K562 (cell line): ENCODE measurements at regions not wholly inside any gene's neighbourhood (a gene's known extent, or its start where the extent isn't known, plus 50 kb on each side); places are given as distances from the start of the nearest gene placed in this dataset.

Experiments used
- ATAC-seq: fragments of 200-7000 bp; cut with Tn5 transposase; 3 replicates; pipeline ENCODE4 v1.9.1; 2020; ENCODE audit warnings: moderate library complexity
- BruUV-seq: library from RNA; stranded (reverse); fragments of 400-500 nt; replicated peaks from 2 replicates; lab custom pipeline; 2021; lab: Mats Ljungman, UMichigan
- CTCF ChIA-PET: fragments of 300-600 bp; formaldehyde crosslinking; extraction: SDS; loops from one replicate; lab custom pipeline; 2021; ENCODE audit warnings: low intra/inter-chr PET ratio; lab: Yijun Ruan, JAX
- POLR2A ChIA-PET: fragments of 300-600, 350-650 bp; sonication (Branson Sonifier 250); formaldehyde crosslinking; extraction: SDS; loops from one replicate; lab custom pipeline; 2021; ENCODE audit warnings: antibody characterized with exemption, inconsistent platforms; lab: Yijun Ruan, JAX
- DNase-seq, 4 experiments: peaks; one replicate each; pipeline versions ENCODE4 v3.0.0 to v3.0.0-alpha.2; 2011 to 2018; ENCODE audit warnings: low spot score in 3 of 4, mixed read lengths in 3 of 4; ENCODE audit errors: extremely low read depth in 1 of 4
- FAIRE-seq: peaks from 2 replicates; lab custom pipeline; 2011; peaks lifted over from hg19 to GRCh38; lab: Jason Lieb, UNC
- H2AFZ ChIP-seq: 2 replicates; pipeline ENCODE4 v1.6.0; 2011; ENCODE audit warnings: low read depth, low read length, control low read depth, inconsistent platforms
- H3K27ac ChIP-seq: fragments of 200-600 bp; 3 replicates; pipeline ENCODE4 v1.8.0; 2011; ENCODE audit warnings: low read depth, mild to moderate bottlenecking, control low read depth, inconsistent platforms, low read length, moderate library complexity, mixed read lengths; ENCODE audit errors: extremely low read depth
- H3K27me3 ChIP-seq, 2 experiments: fragments of 300-600 bp in 1 of 2; 2 replicates in 1 of 2; 3 replicates in 1 of 2; pipeline versions ENCODE4 v1.6.0 to v1.8.0; 2011; ENCODE audit warnings: inconsistent platforms in 2 of 2, low read length in 2 of 2, mild to moderate bottlenecking in 1 of 2, mixed read lengths in 1 of 2, moderate library complexity in 1 of 2; ENCODE audit not compliant: control insufficient read depth in 2 of 2, insufficient read depth in 2 of 2
- H3K36me3 ChIP-seq: fragments of 300-600 bp; 3 replicates; pipeline ENCODE4 v1.8.0; 2011; ENCODE audit warnings: mild to moderate bottlenecking, low read length, inconsistent platforms; ENCODE audit not compliant: control insufficient read depth, insufficient read depth
- H3K4me1 ChIP-seq, 2 experiments: fragments of 200-600 bp in 1 of 2; replicated peaks in 1 of 2; 2 replicates in 1 of 2; 3 replicates in 1 of 2; pipeline versions ENCODE4 v1.5.1 to v1.8.0; 2011; ENCODE audit warnings: inconsistent platforms in 2 of 2, low read length in 2 of 2, mild to moderate bottlenecking in 1 of 2, mixed read lengths in 1 of 2, moderate library complexity in 1 of 2; ENCODE audit not compliant: control insufficient read depth in 2 of 2, insufficient read depth in 2 of 2
- H3K4me2 ChIP-seq: 2 replicates; pipeline ENCODE4 v1.6.1; 2011; ENCODE audit warnings: low read length, control low read depth, inconsistent platforms, mixed read lengths; ENCODE audit not compliant: insufficient read depth
- H3K4me3 ChIP-seq: fragments of 200-600 bp; sonication (generic), shearing (Covaris generic); 2 replicates; pipeline ENCODE4 v1.5.1; 2016; ENCODE audit warnings: control low read depth, inconsistent platforms
- H3K79me2 ChIP-seq: fragments of 200-600 bp; 3 replicates; pipeline ENCODE4 v1.8.0; 2011; ENCODE audit warnings: low read length, inconsistent platforms; ENCODE audit not compliant: control insufficient read depth, insufficient read depth
- H3K9ac ChIP-seq, 2 experiments: 2 replicates each; pipeline versions ENCODE4 v1.6.0 to v1.6.1; 2011; ENCODE audit warnings: low read depth in 2 of 2, low read length in 2 of 2, control low read depth in 1 of 2, inconsistent platforms in 1 of 2, mild to moderate bottlenecking in 1 of 2, mixed read lengths in 1 of 2; ENCODE audit not compliant: insufficient read depth in 1 of 2
- H3K9me1 ChIP-seq: one replicate; pipeline ENCODE4 v1.6.0; 2011; ENCODE audit warnings: inconsistent platforms, mild to moderate bottlenecking, low read length, moderate library complexity; ENCODE audit not compliant: control insufficient read depth, insufficient read depth
- H3K9me3 ChIP-seq: replicated peaks from 2 replicates; pipeline ENCODE4 v1.5.1; 2011; ENCODE audit warnings: low read depth, low read length, inconsistent platforms; ENCODE audit not compliant: control insufficient read depth, insufficient read depth
- H4K20me1 ChIP-seq: replicated peaks from 2 replicates; pipeline ENCODE4 v1.6.1; 2011; ENCODE audit warnings: low read length, inconsistent platforms, mixed read lengths; ENCODE audit not compliant: control insufficient read depth, insufficient read depth
- TFE3 ChIP-seq: fragments of 450-650 bp; formaldehyde crosslinking; IDR thresholded peaks from 2 replicates; pipeline ENCODE4 v1.4.0; 2020; ENCODE audit warnings: mild to moderate bottlenecking, mixed read lengths
- ZC3H4 ChIP-seq: sonication (generic); formaldehyde crosslinking; IDR thresholded peaks from 2 replicates; pipeline ENCODE4 v1.9.0; 2021; ENCODE audit warnings: missing genetic modification reagents, borderline replicate concordance
- WGBS: fragments of 100-300 bp; shearing (Covaris generic); methylation state at CpG from one replicate; pipeline ENCODE4 v1.1.6; 2016; ENCODE audit warnings: low coverage, mixed read lengths; ENCODE audit not compliant: insufficient coverage; ENCODE audit errors: missing lambda C conversion rate; 5-methylcytosine and 5-hydroxymethylcytosine counted together
- in situ Hi-C: fragments of 300-500 bp; cut with MboI; formaldehyde crosslinking; loops from 4 replicates; pipeline ENCODE4 v1.15.0; 2018; ENCODE audit warnings: inconsistent platforms, mixed read lengths
- intact Hi-C: fragments of 100-400 bp; cut with micrococcal nuclease; formaldehyde crosslinking; loops from 2 replicates; pipeline ENCODE4 v1.14.2; 2022

GRCh38 chr7:155881471-155882350 lies 69.4 kb upstream of the SHH start:
- no peak overlapping the region for H3K27ac ChIP-seq
- in situ Hi-C loops (no loop called here), intact Hi-C loops (no loop called here)
- POLR2A ChIA-PET, result interaction anchor here (1.0 kb wide), 1 partner anchor 30 kb away, joined by 3 read pairs; no protein-coding TSS in a partner anchor
- H2AFZ ChIP-seq, result no peak overlapping the region
- H3K36me3 ChIP-seq, result no peaks in the 10 kb centered on the region
- CTCF ChIA-PET, result no interaction called here
- DNase-seq, result no peak
- peak overlapping the region; percentile 12 for H3K4me2 ChIP-seq
- H3K9me3 ChIP-seq, result no peaks in the 10 kb centered on the region
- no peak for FAIRE-seq
- H3K79me2 ChIP-seq, result no peaks in the 10 kb centered on the region
- no peak overlapping the region for H3K9ac ChIP-seq
- peaks cover 69 to 86% of the 10 kb centered on the region in 2 experiments for H3K27me3 ChIP-seq
- peaks cover 4% of the 10 kb centered on the region for H3K9me1 ChIP-seq
- TF ChIP-seq ZC3H4 (CRISPR knock-in tag) (no peak), TFE3 (CRISPR knock-in tag) (peak; percentile 68)
- H3K4me1 ChIP-seq, result no peaks in the 10 kb centered on the region; a peak in 1 of 5 replicates
- peaks cover 8% of the 10 kb centered on the region for H4K20me1 ChIP-seq
- no peak; the same call in 2 of the 3 replicates for ATAC-seq
- 1% methylated on average over 34 of the region's 34 CpGs for WGBS
- no peak overlapping the region for H3K4me3 ChIP-seq
- no TSS peak for BruUV-seq
